K562 (cell line): ENCODE measurements at regions not wholly inside any gene's neighbourhood (a gene's known extent, or its start where the extent isn't known, plus 50 kb on each side); places are given as distances from the start of the nearest gene placed in this dataset.

Experiments used
- ATAC-seq: fragments of 200-7000 bp; cut with Tn5 transposase; 3 replicates; pipeline ENCODE4 v1.9.1; 2020; ENCODE audit warnings: moderate library complexity
- BruUV-seq: library from RNA; stranded (reverse); fragments of 400-500 nt; replicated peaks from 2 replicates; lab custom pipeline; 2021; lab: Mats Ljungman, UMichigan
- CTCF ChIA-PET: fragments of 300-600 bp; formaldehyde crosslinking; extraction: SDS; loops from one replicate; lab custom pipeline; 2021; ENCODE audit warnings: low intra/inter-chr PET ratio; lab: Yijun Ruan, JAX
- POLR2A ChIA-PET: fragments of 300-600, 350-650 bp; sonication (Branson Sonifier 250); formaldehyde crosslinking; extraction: SDS; loops from one replicate; lab custom pipeline; 2021; ENCODE audit warnings: antibody characterized with exemption, inconsistent platforms; lab: Yijun Ruan, JAX
- DNase-seq, 4 experiments: peaks; one replicate each; pipeline versions ENCODE4 v3.0.0 to v3.0.0-alpha.2; 2011 to 2018; ENCODE audit warnings: low spot score in 3 of 4, mixed read lengths in 3 of 4; ENCODE audit errors: extremely low read depth in 1 of 4
- FAIRE-seq: peaks from 2 replicates; lab custom pipeline; 2011; peaks lifted over from hg19 to GRCh38; lab: Jason Lieb, UNC
- H2AFZ ChIP-seq: 2 replicates; pipeline ENCODE4 v1.6.0; 2011; ENCODE audit warnings: low read depth, low read length, control low read depth, inconsistent platforms
- H3K27ac ChIP-seq: fragments of 200-600 bp; 3 replicates; pipeline ENCODE4 v1.8.0; 2011; ENCODE audit warnings: low read depth, mild to moderate bottlenecking, control low read depth, inconsistent platforms, low read length, moderate library complexity, mixed read lengths; ENCODE audit errors: extremely low read depth
- H3K27me3 ChIP-seq, 2 experiments: fragments of 300-600 bp in 1 of 2; 2 replicates in 1 of 2; 3 replicates in 1 of 2; pipeline versions ENCODE4 v1.6.0 to v1.8.0; 2011; ENCODE audit warnings: inconsistent platforms in 2 of 2, low read length in 2 of 2, mild to moderate bottlenecking in 1 of 2, mixed read lengths in 1 of 2, moderate library complexity in 1 of 2; ENCODE audit not compliant: control insufficient read depth in 2 of 2, insufficient read depth in 2 of 2
- H3K36me3 ChIP-seq: fragments of 300-600 bp; 3 replicates; pipeline ENCODE4 v1.8.0; 2011; ENCODE audit warnings: mild to moderate bottlenecking, low read length, inconsistent platforms; ENCODE audit not compliant: control insufficient read depth, insufficient read depth
- H3K4me1 ChIP-seq, 2 experiments: fragments of 200-600 bp in 1 of 2; replicated peaks in 1 of 2; 2 replicates in 1 of 2; 3 replicates in 1 of 2; pipeline versions ENCODE4 v1.5.1 to v1.8.0; 2011; ENCODE audit warnings: inconsistent platforms in 2 of 2, low read length in 2 of 2, mild to moderate bottlenecking in 1 of 2, mixed read lengths in 1 of 2, moderate library complexity in 1 of 2; ENCODE audit not compliant: control insufficient read depth in 2 of 2, insufficient read depth in 2 of 2
- H3K4me2 ChIP-seq: 2 replicates; pipeline ENCODE4 v1.6.1; 2011; ENCODE audit warnings: low read length, control low read depth, inconsistent platforms, mixed read lengths; ENCODE audit not compliant: insufficient read depth
- H3K4me3 ChIP-seq: fragments of 200-600 bp; sonication (generic), shearing (Covaris generic); 2 replicates; pipeline ENCODE4 v1.5.1; 2016; ENCODE audit warnings: control low read depth, inconsistent platforms
- H3K79me2 ChIP-seq: fragments of 200-600 bp; 3 replicates; pipeline ENCODE4 v1.8.0; 2011; ENCODE audit warnings: low read length, inconsistent platforms; ENCODE audit not compliant: control insufficient read depth, insufficient read depth
- H3K9ac ChIP-seq, 2 experiments: 2 replicates each; pipeline versions ENCODE4 v1.6.0 to v1.6.1; 2011; ENCODE audit warnings: low read depth in 2 of 2, low read length in 2 of 2, control low read depth in 1 of 2, inconsistent platforms in 1 of 2, mild to moderate bottlenecking in 1 of 2, mixed read lengths in 1 of 2; ENCODE audit not compliant: insufficient read depth in 1 of 2
- H3K9me1 ChIP-seq: one replicate; pipeline ENCODE4 v1.6.0; 2011; ENCODE audit warnings: inconsistent platforms, mild to moderate bottlenecking, low read length, moderate library complexity; ENCODE audit not compliant: control insufficient read depth, insufficient read depth
- H3K9me3 ChIP-seq: replicated peaks from 2 replicates; pipeline ENCODE4 v1.5.1; 2011; ENCODE audit warnings: low read depth, low read length, inconsistent platforms; ENCODE audit not compliant: control insufficient read depth, insufficient read depth
- H4K20me1 ChIP-seq: replicated peaks from 2 replicates; pipeline ENCODE4 v1.6.1; 2011; ENCODE audit warnings: low read length, inconsistent platforms, mixed read lengths; ENCODE audit not compliant: control insufficient read depth, insufficient read depth
- BRCA1 ChIP-seq, 2 experiments: fragments of 450-650 bp in 1 of 2; sonication (generic) in 1 of 2; formaldehyde crosslinking in 1 of 2; IDR thresholded peaks; 2 replicates each; pipeline versions ENCODE4 v1.5.0 to v1.6.1; 2017 to 2020; ENCODE audit warnings: mild to moderate bottlenecking in 1 of 2, missing genetic modification reagents in 1 of 2
- CBX8 ChIP-seq: fragments of 200-600 bp; sonication (generic); IDR thresholded peaks from 2 replicates; pipeline ENCODE4 v1.6.1; 2012; ENCODE audit warnings: borderline replicate concordance, mixed run types, low read depth, mild to moderate bottlenecking, moderate library complexity, mixed read lengths, low read length, control low read depth, inconsistent platforms; ENCODE audit not compliant: poor library complexity, severe bottlenecking; ENCODE audit errors: extremely low read depth
- CREBBP ChIP-seq: IDR thresholded peaks from one replicate; pipeline ENCODE4 v1.6.1; 2012; ENCODE audit warnings: low read depth, mild to moderate bottlenecking, control low read depth, inconsistent platforms, low read length
- KAT2B ChIP-seq: IDR thresholded peaks from one replicate; pipeline ENCODE4 v1.6.1; 2012; ENCODE audit warnings: low read depth, mild to moderate bottlenecking, control low read depth, inconsistent platforms, low read length, moderate library complexity
- MCM3 ChIP-seq: fragments of 450-650 bp; IDR thresholded peaks from 2 replicates; pipeline ENCODE4 v1.6.1; 2016
- NRF1 ChIP-seq, 2 experiments: fragments of 450-650 bp; IDR thresholded peaks in 1 of 2; conservative IDR thresholded peaks in 1 of 2; 2 replicates each; pipeline ENCODE4 v1.6.1; 2014; ENCODE audit warnings: mild to moderate bottlenecking in 2 of 2
- PATZ1 ChIP-seq: fragments of 250-450 bp; sonication (Bioruptor Pico); IDR thresholded peaks from 2 replicates; pipeline ENCODE4 v1.5.0; 2020; ENCODE audit warnings: mild to moderate bottlenecking, borderline replicate concordance
- YBX1 ChIP-seq: fragments of 450-650 bp; IDR thresholded peaks from 2 replicates; pipeline ENCODE4 v1.7.1; 2016; ENCODE audit warnings: mild to moderate bottlenecking
- ZBTB17 ChIP-seq: fragments of 450-650 bp; formaldehyde crosslinking; IDR thresholded peaks from 2 replicates; pipeline ENCODE4 v1.4.0; 2020; ENCODE audit warnings: mild to moderate bottlenecking
- ZBTB40 ChIP-seq, 2 experiments: fragments of 450-650 bp in 1 of 2; sonication (generic) in 1 of 2; formaldehyde crosslinking in 1 of 2; IDR thresholded peaks; 2 replicates each; pipeline versions ENCODE4 v1.7.1 to v1.9.0; 2016 to 2022; ENCODE audit warnings: inconsistent platforms in 1 of 2, mild to moderate bottlenecking in 1 of 2, missing genetic modification reagents in 1 of 2
- ZNF311 ChIP-seq: fragments of 250-450 bp; sonication (Bioruptor Pico); IDR thresholded peaks from 2 replicates; pipeline ENCODE4 v1.4.0; 2020; ENCODE audit warnings: mild to moderate bottlenecking, moderate library complexity
- ZNF41 ChIP-seq: fragments of 250-450 bp; sonication (Bioruptor Pico); conservative IDR thresholded peaks from 2 replicates; pipeline ENCODE4 v1.4.0; 2020; ENCODE audit warnings: mild to moderate bottlenecking
- ZNF589 ChIP-seq: fragments of 200-800 bp; sonication (Bioruptor generic); IDR thresholded peaks from 2 replicates; pipeline ENCODE4 v1.6.1; 2016; ENCODE audit warnings: low read depth, missing genetic modification characterization, missing compliant biosample characterization
- WGBS: fragments of 100-300 bp; shearing (Covaris generic); methylation state at CpG from one replicate; pipeline ENCODE4 v1.1.6; 2016; ENCODE audit warnings: low coverage, mixed read lengths; ENCODE audit not compliant: insufficient coverage; ENCODE audit errors: missing lambda C conversion rate; 5-methylcytosine and 5-hydroxymethylcytosine counted together
- in situ Hi-C: fragments of 300-500 bp; cut with MboI; formaldehyde crosslinking; loops from 4 replicates; pipeline ENCODE4 v1.15.0; 2018; ENCODE audit warnings: inconsistent platforms, mixed read lengths
- intact Hi-C: fragments of 100-400 bp; cut with micrococcal nuclease; formaldehyde crosslinking; loops from 2 replicates; pipeline ENCODE4 v1.14.2; 2022

GRCh38 chr5:116810951-116811350 is 236.3 kb upstream of the SEMA6A start:
- Histone ChIP-seq H3K9me3 (no peaks in the 10 kb centered on the region), H3K27me3 (no peaks in the 10 kb centered on the region), H2AFZ (no peak overlapping the region), H3K27ac (no peak overlapping the region), H3K9me1 (no peaks in the 10 kb centered on the region), H3K79me2 (no peaks in the 10 kb centered on the region), H4K20me1 (no peaks in the 10 kb centered on the region), H3K4me1 (no peaks in the 10 kb centered on the region), H3K4me3 (no peak overlapping the region), H3K4me2 (no peak overlapping the region), H3K36me3 (no peaks in the 10 kb centered on the region), H3K9ac (no peak overlapping the region)
- intact Hi-C loops (no loop called here), in situ Hi-C loops (no loop called here)
- ChIA-PET CTCF (no interaction called here), POLR2A (no interaction called here)
- 0% methylated on average over 2 of the region's 2 CpGs for WGBS
- DNase-seq: no peak
- FAIRE-seq: no peak
- no TSS peak for BruUV-seq
- ATAC-seq: no peak
- TF ChIP-seq ZNF311 (CRISPR knock-in tag) (no peak), CREBBP (no peak), BRCA1 (IDR thresholded peaks at IDR 0.05) (no peak), BRCA1 (CRISPR knock-in tag; IDR thresholded peaks at IDR 0.05) (no peak), NRF1 (conservative IDR thresholded peaks at IDR 0.05 in 1 of 2, IDR thresholded peaks at IDR 0.05 in 1 of 2) (no peak), PATZ1 (CRISPR knock-in tag) (no peak), MCM3 (no peak), ZNF589 (CRISPR knock-in tag) (no peak), YBX1 (no peak), ZBTB17 (CRISPR knock-in tag) (no peak), ZBTB40 (IDR thresholded peaks at IDR 0.05) (no peak), ZBTB40 (CRISPR knock-in tag; IDR thresholded peaks at IDR 0.05) (no peak), CBX8 (no peak), KAT2B (no peak), ZNF41 (CRISPR knock-in tag) (no peak)
